ENCODE measurements at regions not wholly inside any gene's neighbourhood (a gene's known extent, or its start where the extent isn't known, plus 50 kb on each side); places are given as distances from the start of the nearest gene placed in this dataset.

- DNase-seq (no peak), ATAC-seq (no peak)
- Histone ChIP-seq H3K9me3 (no peaks in the 10 kb centered on the region), H3K36me3 (ENCODE audit: low read depth) (no peaks in the 10 kb centered on the region), H3K4me3 (no peak overlapping the region), H3K4me1 (ENCODE audit: low read depth) (no peaks in the 10 kb centered on the region)
- TF ChIP-seq CTCF (IDR thresholded peaks at IDR 0.05) = no peak
- intact Hi-C loops (cut with DNase I, micrococcal nuclease) = no loop called here
Observed at GRCh38 chr7:81025360-81025759, 106.5 kb upstream of the SEMA3C start.

- ATAC-seq = no peak
- Histone ChIP-seq H3K4me1 (ENCODE audit: low read depth) (no peaks in the 10 kb centered on the region), H3K36me3 (ENCODE audit: low read depth) (no peaks in the 10 kb centered on the region), H3K9me3 (peaks cover 6% of the 10 kb centered on the region), H3K4me3 (no peak overlapping the region)
- no peak for TF ChIP-seq CTCF (IDR thresholded peaks at IDR 0.05)
- intact Hi-C loops (cut with DNase I, micrococcal nuclease) = no loop called here
- DNase-seq = no peak
Observed at GRCh38 chr7:81014908-81015307, 96.1 kb upstream of the SEMA3C start.

- no peak for TF ChIP-seq CTCF (IDR thresholded peaks at IDR 0.05)
- Histone ChIP-seq H3K4me3 (no peak overlapping the region), H3K36me3 (ENCODE audit: low read depth) (no peaks in the 10 kb centered on the region), H3K4me1 (ENCODE audit: low read depth) (no peaks in the 10 kb centered on the region), H3K9me3 (peaks cover 6% of the 10 kb centered on the region)
- ATAC-seq = no peak
- intact Hi-C loops (cut with DNase I, micrococcal nuclease) = no loop called here
- no peak for DNase-seq
Observed at GRCh38 chr7:81014266-81014665, 95.4 kb upstream of the SEMA3C start.

- no peaks in the 10 kb centered on the region for H3K36me3 ChIP-seq (ENCODE audit: low read depth)
- no peak for TF ChIP-seq CTCF (IDR thresholded peaks at IDR 0.05)
- DNase-seq (no peak), ATAC-seq (no peak)
- no peak overlapping the region for H3K4me3 ChIP-seq
- intact Hi-C loops (cut with DNase I, micrococcal nuclease) = no loop called here
- no peaks in the 10 kb centered on the region for H3K4me1 ChIP-seq (ENCODE audit: low read depth)
- H3K9me3 ChIP-seq = peaks cover 6% of the 10 kb centered on the region
Observed at GRCh38 chr7:81013083-81013817, 94.4 kb upstream of the SEMA3C start.

- TF ChIP-seq CTCF (IDR thresholded peaks at IDR 0.05) = no peak
- Histone ChIP-seq H3K4me3 (no peak overlapping the region), H3K4me1 (ENCODE audit: low read depth) (no peaks in the 10 kb centered on the region), H3K9me3 (peaks cover 6% of the 10 kb centered on the region), H3K36me3 (ENCODE audit: low read depth) (no peaks in the 10 kb centered on the region)
- intact Hi-C loops (cut with DNase I, micrococcal nuclease) = no loop called here
- DNase-seq (no peak), ATAC-seq (no peak)
Observed at GRCh38 chr7:81008901-81009300, 90.0 kb upstream of the SEMA3C start.

GRCh38 chr7:81007051-81007450 is 88.2 kb upstream of the SEMA3C start:
- TF ChIP-seq CTCF (IDR thresholded peaks at IDR 0.05) = no peak
- no peak for ATAC-seq
- DNase-seq = no peak
- H3K36me3 ChIP-seq (ENCODE audit: low read depth) = no peaks in the 10 kb centered on the region
- peaks cover 6% of the 10 kb centered on the region for H3K9me3 ChIP-seq
- intact Hi-C loops (cut with DNase I, micrococcal nuclease) = no loop called here
- no peaks in the 10 kb centered on the region for H3K4me1 ChIP-seq (ENCODE audit: low read depth)
- no peak overlapping the region for H3K4me3 ChIP-seq
